ENCODE measurements at regions not wholly inside any gene's neighbourhood (a gene's known extent, or its start where the extent isn't known, plus 50 kb on each side); places are given as distances from the start of the nearest gene placed in this dataset.

GRCh38 chr7:118472581-118472980, 248.1 kb downstream of the ANKRD7 start:
- no peak overlapping the region for H3K4me3 ChIP-seq (ENCODE audit: low read depth in 1 of 2, low read length in 2 of 2)
- H2AFZ ChIP-seq (ENCODE audit: low read depth, low read length), result no peak overlapping the region
- no peak overlapping the region for H3K4me2 ChIP-seq (ENCODE audit: insufficient read depth, low read length)
- H3K9me3 ChIP-seq (ENCODE audit: insufficient read depth, low read length, severe bottlenecking), result no peaks in the 10 kb centered on the region
- ATAC-seq (ENCODE audit: insufficient read depth, low read depth), result no peak
- H3K9ac ChIP-seq (ENCODE audit: low read depth, low read length), result no peak overlapping the region
- no peak overlapping the region for H3K27ac ChIP-seq (ENCODE audit: low read length)
- H3K36me3 ChIP-seq (ENCODE audit: insufficient read depth, low read length), result no peaks in the 10 kb centered on the region
- no peak for TF ChIP-seq EZH2 (IDR thresholded peaks at IDR 0.05; ENCODE audit: borderline replicate concordance, low read depth, low read length, severe bottlenecking)
- no peak for TF ChIP-seq CTCF (IDR thresholded peaks at IDR 0.05; ENCODE audit: borderline replicate concordance, extremely low read depth, low read length, poor library complexity, severe bottlenecking)
- no peaks in the 10 kb centered on the region for H3K4me1 ChIP-seq (ENCODE audit: insufficient read depth, low read length)
- H3K27me3 ChIP-seq (ENCODE audit: insufficient read depth, low read length, poor library complexity), result no peaks in the 10 kb centered on the region
- no peak for DNase-seq
- no peaks in the 10 kb centered on the region for H4K20me1 ChIP-seq (ENCODE audit: insufficient read depth, low read length)
- no peaks in the 10 kb centered on the region for H3K79me2 ChIP-seq (ENCODE audit: insufficient read depth, low read length)

- Histone ChIP-seq H3K27ac (ENCODE audit: low read length) (no peak overlapping the region), H4K20me1 (ENCODE audit: insufficient read depth, low read length) (no peaks in the 10 kb centered on the region), H3K4me3 (ENCODE audit: low read depth in 1 of 2, low read length in 2 of 2) (no peak overlapping the region), H2AFZ (ENCODE audit: low read depth, low read length) (no peak overlapping the region), H3K4me1 (ENCODE audit: insufficient read depth, low read length) (no peaks in the 10 kb centered on the region), H3K27me3 (ENCODE audit: insufficient read depth, low read length, poor library complexity) (no peaks in the 10 kb centered on the region), H3K4me2 (ENCODE audit: insufficient read depth, low read length) (no peak overlapping the region), H3K79me2 (ENCODE audit: insufficient read depth, low read length) (no peaks in the 10 kb centered on the region), H3K9ac (ENCODE audit: low read depth, low read length) (no peak overlapping the region), H3K36me3 (ENCODE audit: insufficient read depth, low read length) (no peaks in the 10 kb centered on the region), H3K9me3 (ENCODE audit: insufficient read depth, low read length, severe bottlenecking) (no peaks in the 10 kb centered on the region)
- ATAC-seq (ENCODE audit: insufficient read depth, low read depth) (no peak), DNase-seq (no peak)
- no peak for TF ChIP-seq CTCF (IDR thresholded peaks at IDR 0.05; ENCODE audit: borderline replicate concordance, extremely low read depth, low read length, poor library complexity, severe bottlenecking)
- no peak for TF ChIP-seq EZH2 (IDR thresholded peaks at IDR 0.05; ENCODE audit: borderline replicate concordance, low read depth, low read length, severe bottlenecking)
These were observed 248.8 kb downstream of the ANKRD7 start for GRCh38 chr7:118473271-118473670.

GRCh38 chr7:118476036-118476435, 251.5 kb downstream of the ANKRD7 start:
- Histone ChIP-seq H4K20me1 (ENCODE audit: insufficient read depth, low read length) (no peaks in the 10 kb centered on the region), H3K4me3 (ENCODE audit: low read depth in 1 of 2, low read length in 2 of 2) (no peak overlapping the region), H3K27ac (ENCODE audit: low read length) (no peak overlapping the region), H3K27me3 (ENCODE audit: insufficient read depth, low read length, poor library complexity) (no peaks in the 10 kb centered on the region), H3K9me3 (ENCODE audit: insufficient read depth, low read length, severe bottlenecking) (peaks cover 5% of the 10 kb centered on the region), H3K79me2 (ENCODE audit: insufficient read depth, low read length) (no peaks in the 10 kb centered on the region), H3K36me3 (ENCODE audit: insufficient read depth, low read length) (no peaks in the 10 kb centered on the region), H3K9ac (ENCODE audit: low read depth, low read length) (no peak overlapping the region), H2AFZ (ENCODE audit: low read depth, low read length) (no peak overlapping the region), H3K4me1 (ENCODE audit: insufficient read depth, low read length) (no peaks in the 10 kb centered on the region), H3K4me2 (ENCODE audit: insufficient read depth, low read length) (no peak overlapping the region)
- TF ChIP-seq EZH2 (IDR thresholded peaks at IDR 0.05; ENCODE audit: borderline replicate concordance, low read depth, low read length, severe bottlenecking), result no peak
- no peak for TF ChIP-seq CTCF (IDR thresholded peaks at IDR 0.05; ENCODE audit: borderline replicate concordance, extremely low read depth, low read length, poor library complexity, severe bottlenecking)
- no peak for ATAC-seq (ENCODE audit: insufficient read depth, low read depth)
- no peak for DNase-seq

- H3K4me2 ChIP-seq (ENCODE audit: insufficient read depth, low read length), result no peak overlapping the region
- no peaks in the 10 kb centered on the region for H4K20me1 ChIP-seq (ENCODE audit: insufficient read depth, low read length)
- no peak for DNase-seq
- no peak overlapping the region for H2AFZ ChIP-seq (ENCODE audit: low read depth, low read length)
- H3K27me3 ChIP-seq (ENCODE audit: insufficient read depth, low read length, poor library complexity), result no peaks in the 10 kb centered on the region
- TF ChIP-seq CTCF (IDR thresholded peaks at IDR 0.05; ENCODE audit: borderline replicate concordance, extremely low read depth, low read length, poor library complexity, severe bottlenecking), result no peak
- no peak for TF ChIP-seq EZH2 (IDR thresholded peaks at IDR 0.05; ENCODE audit: borderline replicate concordance, low read depth, low read length, severe bottlenecking)
- H3K79me2 ChIP-seq (ENCODE audit: insufficient read depth, low read length), result no peaks in the 10 kb centered on the region
- no peaks in the 10 kb centered on the region for H3K4me1 ChIP-seq (ENCODE audit: insufficient read depth, low read length)
- H3K9me3 ChIP-seq (ENCODE audit: insufficient read depth, low read length, severe bottlenecking), result peaks cover 9% of the 10 kb centered on the region
- H3K4me3 ChIP-seq (ENCODE audit: low read depth in 1 of 2, low read length in 2 of 2), result no peak overlapping the region
- H3K27ac ChIP-seq (ENCODE audit: low read length), result no peak overlapping the region
- H3K36me3 ChIP-seq (ENCODE audit: insufficient read depth, low read length), result no peaks in the 10 kb centered on the region
- H3K9ac ChIP-seq (ENCODE audit: low read depth, low read length), result no peak overlapping the region
- no peak for ATAC-seq (ENCODE audit: insufficient read depth, low read depth)
These were observed 252.5 kb downstream of the ANKRD7 start for GRCh38 chr7:118477036-118477435.

All from DND-41 (cell line).